OCI-LY7 (cell line): ENCODE measurements at regions not wholly inside any gene's neighbourhood (a gene's known extent, or its start where the extent isn't known, plus 50 kb on each side); places are given as distances from the start of the nearest gene placed in this dataset.

Experiments used
- BruUV-seq: library from RNA; stranded (reverse); fragments of 400-500 nt; replicated peaks from 2 replicates; lab custom pipeline; 2021; lab: Mats Ljungman, UMichigan
- CTCF ChIA-PET: fragments of 300-600 bp; sonication (Branson Sonifier 250); formaldehyde crosslinking; loops from one replicate; lab custom pipeline; 2022; ENCODE audit warnings: antibody characterized with exemption; ENCODE audit not compliant: unreplicated experiment; lab: Charles Lee
- POLR2A ChIA-PET: fragments of 300-600 bp; sonication (Branson Sonifier 250); formaldehyde crosslinking; loops from one replicate; lab custom pipeline; 2022; ENCODE audit warnings: antibody characterized with exemption; lab: Charles Lee
- DNase-seq: peaks from one replicate; pipeline ENCODE4 v3.0.0-alpha.2; 2015; ENCODE audit warnings: low spot score
- H2AFZ ChIP-seq: fragments of 200-600 bp; sonication (generic), shearing (Covaris generic); 2 replicates; pipeline ENCODE4 v1.6.1; 2014; ENCODE audit warnings: mild to moderate bottlenecking, antibody characterized with exemption, low read length, moderate library complexity
- H3K27ac ChIP-seq: fragments of 200-600 bp; sonication (generic); 2 replicates; pipeline ENCODE4 v1.5.1; 2014; ENCODE audit warnings: mixed run types, low read depth, mild to moderate bottlenecking, moderate library complexity, low read length, inconsistent platforms; ENCODE audit not compliant: poor library complexity, severe bottlenecking
- H3K36me3 ChIP-seq: fragments of 200-600 bp; sonication (generic); 2 replicates; pipeline ENCODE4 v1.6.1; 2014; ENCODE audit warnings: mild to moderate bottlenecking, antibody characterized with exemption, low read length, moderate library complexity, mixed read lengths; ENCODE audit not compliant: insufficient read depth
- H3K4me1 ChIP-seq: fragments of 200-600 bp; sonication (generic); 2 replicates; pipeline ENCODE4 v1.5.1; 2014; ENCODE audit warnings: mild to moderate bottlenecking, low read length; ENCODE audit not compliant: insufficient read depth, poor library complexity, severe bottlenecking
- H3K4me2 ChIP-seq: fragments of 200-600 bp; sonication (generic); 2 replicates; pipeline ENCODE4 v1.6.1; 2014; ENCODE audit warnings: mild to moderate bottlenecking, low read length
- H3K4me3 ChIP-seq: fragments of 200-600 bp; sonication (generic); 2 replicates; pipeline ENCODE4 v1.5.1; 2014; ENCODE audit warnings: mild to moderate bottlenecking, low read depth, low read length; ENCODE audit not compliant: poor library complexity, severe bottlenecking
- H3K79me2 ChIP-seq: fragments of 200-600 bp; sonication (generic); 2 replicates; pipeline ENCODE4 v1.6.1; 2016; ENCODE audit warnings: low read depth, mild to moderate bottlenecking, low read length, moderate library complexity, mixed read lengths; ENCODE audit not compliant: insufficient read depth
- H3K9me2 ChIP-seq: fragments of 200-600 bp; sonication (generic); 2 replicates; pipeline ENCODE4 v1.6.1; 2016; ENCODE audit warnings: mild to moderate bottlenecking, low read length, mixed read lengths; ENCODE audit not compliant: insufficient read depth
- H3K9me3 ChIP-seq: fragments of 200-600 bp; sonication (generic); 2 replicates; pipeline ENCODE4 v1.6.1; 2014; ENCODE audit warnings: mild to moderate bottlenecking, mixed run types, low read length, mixed read lengths
- H4K20me1 ChIP-seq: fragments of 200-600 bp; sonication (generic); 2 replicates; pipeline ENCODE4 v1.6.1; 2014; ENCODE audit warnings: mild to moderate bottlenecking, antibody characterized with exemption, low read length, moderate library complexity, mixed read lengths; ENCODE audit not compliant: insufficient read depth
- CTCF ChIP-seq: fragments of 200-600 bp; sonication (generic); conservative IDR thresholded peaks from 2 replicates; pipeline ENCODE4 v1.5.1; 2014; ENCODE audit warnings: mild to moderate bottlenecking, antibody characterized with exemption, low read length, moderate library complexity, mixed read lengths
- EZH2phosphoT487 ChIP-seq: fragments of 200-600 bp; sonication (generic); IDR thresholded peaks from 2 replicates; pipeline ENCODE4 v1.6.1; 2018; ENCODE audit warnings: low read depth, borderline replicate concordance, mild to moderate bottlenecking, mixed run types, antibody characterized with exemption, low read length, moderate library complexity, mixed read lengths
- intact Hi-C: fragments of 100-400 bp; cut with micrococcal nuclease; formaldehyde crosslinking; loops from one replicate; pipeline ENCODE4 v1.10.0; 2022; ENCODE audit not compliant: unreplicated experiment

- Histone ChIP-seq H3K36me3 (no peaks in the 10 kb centered on the region), H3K4me2 (no peak overlapping the region), H2AFZ (no peak overlapping the region), H3K9me2 (no peaks in the 10 kb centered on the region), H3K27ac (no peak overlapping the region), H3K4me1 (no peaks in the 10 kb centered on the region), H4K20me1 (no peaks in the 10 kb centered on the region), H3K9me3 (no peaks in the 10 kb centered on the region), H3K79me2 (no peaks in the 10 kb centered on the region), H3K4me3 (no peak overlapping the region)
- intact Hi-C loops, result no loop called here
- no peak for DNase-seq
- no peak for TF ChIP-seq CTCF
- no peak for TF ChIP-seq EZH2phosphoT487
- no TSS peak for BruUV-seq
- ChIA-PET POLR2A (interaction anchor here (0.9 kb wide), 1 partner anchor 141 kb away, joined by 3 read pairs; no protein-coding TSS in a partner anchor), CTCF (no interaction called here)
Measured at GRCh38 chr21:28309596-28309995, 683.1 kb downstream of the LTN1 start.

- intact Hi-C loops, result no loop called here
- BruUV-seq, result no TSS peak
- H3K79me2 ChIP-seq, result no peaks in the 10 kb centered on the region
- no peak overlapping the region for H2AFZ ChIP-seq
- H3K4me2 ChIP-seq, result no peak overlapping the region
- ChIA-PET POLR2A (interaction anchor here (0.9 to 1.1 kb wide), 2 partner anchors 93 to 142 kb away, joined by 3 read pairs; no protein-coding TSS in a partner anchor), CTCF (no interaction called here)
- TF ChIP-seq CTCF, result no peak
- no peak for TF ChIP-seq EZH2phosphoT487
- no peaks in the 10 kb centered on the region for H3K9me2 ChIP-seq
- H3K4me3 ChIP-seq, result no peak overlapping the region
- no peak for DNase-seq
- no peaks in the 10 kb centered on the region for H3K36me3 ChIP-seq
- no peaks in the 10 kb centered on the region for H3K4me1 ChIP-seq
- H3K9me3 ChIP-seq, result no peaks in the 10 kb centered on the region
- H4K20me1 ChIP-seq, result no peaks in the 10 kb centered on the region
- no peak overlapping the region for H3K27ac ChIP-seq
Measured at GRCh38 chr21:28308516-28308915, 684.2 kb downstream of the LTN1 start.

GRCh38 chr21:28299946-28300345 is 692.7 kb downstream of the LTN1 start:
- H3K27ac ChIP-seq, result no peak overlapping the region
- no peak overlapping the region for H3K4me2 ChIP-seq
- TF ChIP-seq CTCF, result no peak
- no peak for TF ChIP-seq EZH2phosphoT487
- BruUV-seq, result no TSS peak
- CTCF ChIA-PET, result no interaction called here
- no peak overlapping the region for H2AFZ ChIP-seq
- intact Hi-C loops, result no loop called here
- no peaks in the 10 kb centered on the region for H3K9me3 ChIP-seq
- H3K4me1 ChIP-seq, result no peaks in the 10 kb centered on the region
- POLR2A ChIA-PET, result no interaction called here
- H3K36me3 ChIP-seq, result no peaks in the 10 kb centered on the region
- H3K9me2 ChIP-seq, result no peaks in the 10 kb centered on the region
- no peaks in the 10 kb centered on the region for H3K79me2 ChIP-seq
- no peak overlapping the region for H3K4me3 ChIP-seq
- no peaks in the 10 kb centered on the region for H4K20me1 ChIP-seq
- DNase-seq, result no peak
